IMR-90 (cell line): ENCODE measurements at regions not wholly inside any gene's neighbourhood (a gene's known extent, or its start where the extent isn't known, plus 50 kb on each side); places are given as distances from the start of the nearest gene placed in this dataset.

Experiments used
- ATAC-seq: fragments of 200-7000 bp; cut with Tn5 transposase; 2 replicates; pipeline ENCODE4 v1.9.1; 2020; ENCODE audit warnings: low read depth, mild to moderate bottlenecking, moderate library complexity
- BruUV-seq: library from RNA; stranded (reverse); fragments of 400-500 nt; replicated peaks from 2 replicates; lab custom pipeline; 2021; lab: Mats Ljungman, UMichigan
- CTCF ChIA-PET: fragments of 300-600 bp; formaldehyde crosslinking; extraction: SDS; loops from one replicate; lab custom pipeline; 2021; ENCODE audit warnings: antibody characterized with exemption; lab: Yijun Ruan, JAX
- POLR2A ChIA-PET: fragments of 300-600 bp; sonication (Branson Sonifier 250); formaldehyde crosslinking; loops from one replicate; lab custom pipeline; 2022; ENCODE audit warnings: antibody characterized with exemption; ENCODE audit not compliant: unreplicated experiment; lab: Charles Lee
- DNase-seq: peaks from one replicate; pipeline ENCODE4 v3.0.0; 2013
- H2AFZ ChIP-seq: replicated peaks from 2 replicates; pipeline ENCODE3; 2013; ENCODE audit warnings: low read length, mild to moderate bottlenecking; ENCODE audit not compliant: poor library complexity
- H2AK5ac ChIP-seq: 2 replicates; pipeline ENCODE4 v1.6.1; 2013; ENCODE audit warnings: low read depth, low read length, inconsistent platforms
- H2AK9ac ChIP-seq: replicated peaks from 2 replicates; pipeline ENCODE3; 2013; ENCODE audit warnings: mild to moderate bottlenecking, low read depth, low read length, moderate library complexity; ENCODE audit not compliant: poor library complexity
- H2BK120ac ChIP-seq: 2 replicates; pipeline ENCODE4 v1.6.1; 2013; ENCODE audit warnings: low read depth, low read length, inconsistent platforms
- H2BK15ac ChIP-seq: 3 replicates; pipeline ENCODE4 v1.6.1; 2013; ENCODE audit warnings: low read depth, low read length, inconsistent platforms
- H2BK20ac ChIP-seq: 2 replicates; pipeline ENCODE4 v1.6.1; 2013; ENCODE audit warnings: low read depth, mild to moderate bottlenecking, inconsistent platforms, low read length, moderate library complexity
- H2BK5ac ChIP-seq: 2 replicates; pipeline ENCODE4 v1.6.1; 2013; ENCODE audit warnings: mild to moderate bottlenecking, low read depth, low read length, inconsistent platforms; ENCODE audit not compliant: poor library complexity, severe bottlenecking
- H3K14ac ChIP-seq: replicated peaks from 2 replicates; pipeline ENCODE4 v1.6.1; 2013; ENCODE audit warnings: low read depth, low read length, inconsistent platforms
- H3K18ac ChIP-seq: 2 replicates; pipeline ENCODE4 v1.6.1; 2013; ENCODE audit warnings: low read depth, low read length, control low read depth
- H3K23ac ChIP-seq: 2 replicates; pipeline ENCODE4 v1.6.1; 2013; ENCODE audit warnings: low read depth, low read length, inconsistent platforms
- H3K27ac ChIP-seq: 2 replicates; pipeline ENCODE4 v1.5.1; 2013; ENCODE audit warnings: mild to moderate bottlenecking, control low read depth, low read length; ENCODE audit not compliant: insufficient read depth
- H3K27me3 ChIP-seq: 2 replicates; pipeline ENCODE4 v1.6.1; 2013; ENCODE audit warnings: low read length; ENCODE audit not compliant: control insufficient read depth, insufficient read depth
- H3K36me3 ChIP-seq: 2 replicates; pipeline ENCODE4 v1.6.1; 2013; ENCODE audit warnings: low read length, mixed read lengths; ENCODE audit not compliant: control insufficient read depth, insufficient read depth
- H3K4ac ChIP-seq: 2 replicates; pipeline ENCODE4 v1.6.1; 2013; ENCODE audit warnings: low read depth, low read length, inconsistent platforms
- H3K4me1 ChIP-seq: 2 replicates; pipeline ENCODE4 v1.6.1; 2013; ENCODE audit warnings: low read length, mixed read lengths; ENCODE audit not compliant: control insufficient read depth, insufficient read depth
- H3K4me2 ChIP-seq: 2 replicates; pipeline ENCODE4 v1.6.1; 2013; ENCODE audit warnings: low read depth, mild to moderate bottlenecking, control low read depth, low read length, moderate library complexity
- H3K4me3 ChIP-seq: 2 replicates; pipeline ENCODE4 v1.5.1; 2013; ENCODE audit warnings: low read depth, mild to moderate bottlenecking, control low read depth, low read length, moderate library complexity; ENCODE audit not compliant: insufficient read depth
- H3K56ac ChIP-seq: 2 replicates; pipeline ENCODE4 v1.6.1; 2013; ENCODE audit warnings: low read length, inconsistent platforms; ENCODE audit not compliant: insufficient read depth; ENCODE audit errors: extremely low read depth
- H3K79me1 ChIP-seq, 2 experiments: 2 replicates each; pipeline ENCODE4 v1.6.1; 2013; ENCODE audit warnings: low read length in 2 of 2, inconsistent platforms in 1 of 2, low read depth in 1 of 2
- H3K9ac ChIP-seq: 2 replicates; pipeline ENCODE4 v1.6.1; 2013; ENCODE audit warnings: low read depth, low read length, control low read depth
- H3K9me1 ChIP-seq: 2 replicates; pipeline ENCODE4 v1.6.1; 2013; ENCODE audit warnings: low read length, inconsistent platforms; ENCODE audit not compliant: insufficient read depth
- H3K9me3 ChIP-seq: 2 replicates; pipeline ENCODE4 v1.6.1; 2013; ENCODE audit warnings: low read length; ENCODE audit not compliant: control insufficient read depth, insufficient read depth
- H4K20me1 ChIP-seq: 2 replicates; pipeline ENCODE4 v1.6.1; 2013; ENCODE audit warnings: low read length, inconsistent platforms; ENCODE audit not compliant: insufficient read depth
- H4K5ac ChIP-seq: 2 replicates; pipeline ENCODE4 v1.6.1; 2013; ENCODE audit warnings: mild to moderate bottlenecking, low read depth, low read length, control low read depth
- H4K8ac ChIP-seq, 2 experiments: 2 replicates each; pipeline ENCODE4 v1.6.1; 2013; ENCODE audit warnings: low read depth in 2 of 2, low read length in 2 of 2, control low read depth in 1 of 2, inconsistent platforms in 1 of 2
- H4K91ac ChIP-seq: 2 replicates; pipeline ENCODE4 v1.6.1; 2013; ENCODE audit warnings: low read depth, low read length, inconsistent platforms; ENCODE audit not compliant: insufficient read depth
- BHLHE40 ChIP-seq: fragments of 150-350 bp; IDR thresholded peaks from 2 replicates; pipeline ENCODE4 v1.6.1; 2016; ENCODE audit warnings: mild to moderate bottlenecking, low read depth, low read length
- CEBPB ChIP-seq: IDR thresholded peaks from 2 replicates; pipeline ENCODE4 v1.6.1; 2012; ENCODE audit warnings: low read depth, low read length, improper control_type of control experiment
- CTCF ChIP-seq: conservative IDR thresholded peaks from 2 replicates; pipeline ENCODE4 v1.5.1; 2012; ENCODE audit warnings: mild to moderate bottlenecking, low read depth, low read length, improper control_type of control experiment
- MAFK ChIP-seq: IDR thresholded peaks from 2 replicates; pipeline ENCODE4 v1.6.1; 2012; ENCODE audit warnings: low read depth, low read length, improper control_type of control experiment
- MAZ ChIP-seq: IDR thresholded peaks from 2 replicates; pipeline ENCODE4 v1.6.1; 2012; ENCODE audit warnings: low read depth, mild to moderate bottlenecking, low read length, improper control_type of control experiment, moderate library complexity, borderline replicate concordance
- MXI1 ChIP-seq: IDR thresholded peaks from 2 replicates; pipeline ENCODE4 v1.6.1; 2012; ENCODE audit warnings: low read depth, mild to moderate bottlenecking, low read length, moderate library complexity, borderline replicate concordance
- WGBS, 2 experiments: methylation state at CpG; one replicate each; pipeline versions ENCODE4 v1.1.5 to v1.1.7; 2013; ENCODE audit warnings: missing lambda C conversion rate in 2 of 2; ENCODE audit not compliant: insufficient read length in 1 of 2; ENCODE audit errors: extremely low coverage in 2 of 2; 5-methylcytosine and 5-hydroxymethylcytosine counted together
- dilution Hi-C: fragments of 300-500 bp; cut with HindIII; formaldehyde crosslinking; loops from one replicate; pipeline ENCODE4 v1.14.3; 2018; ENCODE audit warnings: low sequenced_read_pairs; ENCODE audit not compliant: unreplicated experiment
- in situ Hi-C: fragments of 300-500 bp; cut with MboI; formaldehyde crosslinking; loops from 3 replicates; pipeline ENCODE4 v1.14.3; 2019; ENCODE audit warnings: low sequenced_read_pairs, inconsistent platforms, mixed read lengths
- intact Hi-C: fragments of 100-400 bp; cut with micrococcal nuclease; formaldehyde crosslinking; loops from 2 replicates; pipeline ENCODE4 v1.10.0; 2022

- Histone ChIP-seq H2BK120ac (no peak overlapping the region), H3K27me3 (no peaks in the 10 kb centered on the region), H3K23ac (no peak overlapping the region), H2BK20ac (no peak overlapping the region), H2BK15ac (no peak overlapping the region), H4K20me1 (no peaks in the 10 kb centered on the region), H4K8ac (no peak overlapping the region), H3K4me2 (no peak overlapping the region), H3K14ac (no peak overlapping the region), H3K9me3 (peaks cover 3% of the 10 kb centered on the region; the same call in 1 of the 2 replicates), H3K4me1 (no peaks in the 10 kb centered on the region), H4K5ac (no peak overlapping the region), H2AFZ (no peak overlapping the region), H4K91ac (no peak overlapping the region), H3K4me3 (no peak overlapping the region), H3K36me3 (no peaks in the 10 kb centered on the region), H3K27ac (no peak overlapping the region), H3K9me1 (no peaks in the 10 kb centered on the region), H3K56ac (no peak overlapping the region), H2AK9ac (no peak overlapping the region), H3K9ac (no peak overlapping the region), H3K79me1 (no peaks in the 10 kb centered on the region), H2BK5ac (no peak overlapping the region), H2AK5ac (no peak overlapping the region), H3K4ac (no peak overlapping the region), H3K18ac (no peak overlapping the region)
- in situ Hi-C loops: no loop called here
- DNase-seq (no peak), ATAC-seq (no peak)
- CTCF ChIA-PET: interaction anchor here (0.6 kb wide), 1 partner anchor 1338 kb away, joined by 3 read pairs; no protein-coding TSS in a partner anchor
- POLR2A ChIA-PET: no interaction called here
- intact Hi-C loops: no loop called here
- dilution Hi-C loops: no loop called here
- no peak for TF ChIP-seq BHLHE40
- TF ChIP-seq MAZ: no peak
- TF ChIP-seq MXI1: no peak
- TF ChIP-seq MAFK: peak; percentile 56
- TF ChIP-seq CTCF: no peak
- TF ChIP-seq CEBPB: no peak
- no TSS peak for BruUV-seq
- no CpG with 5 or more reads among the region's 2 CpGs for WGBS, 2 experiments
Measured at GRCh38 chr7:126378642-126379041, 874.1 kb downstream of the GRM8 start.
